Brain microvascular endothelial cell (primary cell): ENCODE measurements at regions not wholly inside any gene's neighbourhood (a gene's known extent, or its start where the extent isn't known, plus 50 kb on each side); places are given as distances from the start of the nearest gene placed in this dataset.

Experiments
- DNase-seq: peaks from one replicate; pipeline ENCODE4 v3.0.0-alpha.2; 2020
- H3K27ac ChIP-seq: fragments of 250-450 bp; sonication (Bioruptor Pico); 2 replicates; pipeline ENCODE4 v1.5.1; 2020; ENCODE audit warnings: mild to moderate bottlenecking, moderate library complexity
- H3K27me3 ChIP-seq: fragments of 250-450 bp; sonication (Bioruptor Pico); replicated peaks from 2 replicates; pipeline ENCODE4 v1.5.1; 2020; ENCODE audit warnings: mild to moderate bottlenecking
- H3K36me3 ChIP-seq: fragments of 250-450 bp; sonication (Bioruptor Pico); replicated peaks from 2 replicates; pipeline ENCODE4 v1.5.1; 2020; ENCODE audit warnings: mild to moderate bottlenecking
- H3K4me3 ChIP-seq: 2 replicates; pipeline ENCODE4 v1.5.1; 2011; ENCODE audit warnings: low read depth, mild to moderate bottlenecking, control low read depth, low read length, moderate library complexity
- in situ Hi-C: cut with HindIII; loops from 2 replicates; pipeline ENCODE4 v1.10.0; 2017; ENCODE audit warnings: low sequenced_read_pairs, low pct_ligation_motif_present
- TF ChIP-seq, protein P1 (sequence below): IDR thresholded peaks from 2 replicates; pipeline ENCODE4 v1.5.1; 2011; ENCODE audit warnings: low read depth, mild to moderate bottlenecking, moderate library complexity, low read length, control low read depth, inconsistent platforms; ENCODE audit errors: missing control alignments

DNA sequence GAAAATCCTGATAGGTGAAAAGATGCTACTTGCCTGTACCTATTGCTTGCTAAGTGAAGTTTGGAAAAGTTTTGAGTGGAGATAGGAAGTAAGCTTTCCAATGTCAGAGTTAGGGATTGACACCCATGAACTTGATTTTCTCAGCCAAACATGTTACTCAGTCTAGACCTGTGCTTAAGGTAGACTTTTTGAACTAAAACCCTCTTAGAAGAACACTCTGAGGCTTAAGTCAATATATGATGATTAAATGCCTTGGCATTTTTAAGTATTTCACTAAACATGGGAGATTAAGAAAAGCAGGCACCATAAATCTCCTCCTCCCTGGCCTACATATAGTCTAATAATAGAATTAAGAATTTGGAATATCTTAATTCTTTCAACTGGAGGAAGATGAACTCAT is 785.6 kb upstream of the SOX9 start:
- Histone ChIP-seq H3K27me3 (no peaks in the 10 kb centered on the region), H3K36me3 (no peaks in the 10 kb centered on the region), H3K4me3 (no peak overlapping the region), H3K27ac (no peak overlapping the region)
- in situ Hi-C loops, result no loop called here
- TF ChIP-seq, protein P1, sequence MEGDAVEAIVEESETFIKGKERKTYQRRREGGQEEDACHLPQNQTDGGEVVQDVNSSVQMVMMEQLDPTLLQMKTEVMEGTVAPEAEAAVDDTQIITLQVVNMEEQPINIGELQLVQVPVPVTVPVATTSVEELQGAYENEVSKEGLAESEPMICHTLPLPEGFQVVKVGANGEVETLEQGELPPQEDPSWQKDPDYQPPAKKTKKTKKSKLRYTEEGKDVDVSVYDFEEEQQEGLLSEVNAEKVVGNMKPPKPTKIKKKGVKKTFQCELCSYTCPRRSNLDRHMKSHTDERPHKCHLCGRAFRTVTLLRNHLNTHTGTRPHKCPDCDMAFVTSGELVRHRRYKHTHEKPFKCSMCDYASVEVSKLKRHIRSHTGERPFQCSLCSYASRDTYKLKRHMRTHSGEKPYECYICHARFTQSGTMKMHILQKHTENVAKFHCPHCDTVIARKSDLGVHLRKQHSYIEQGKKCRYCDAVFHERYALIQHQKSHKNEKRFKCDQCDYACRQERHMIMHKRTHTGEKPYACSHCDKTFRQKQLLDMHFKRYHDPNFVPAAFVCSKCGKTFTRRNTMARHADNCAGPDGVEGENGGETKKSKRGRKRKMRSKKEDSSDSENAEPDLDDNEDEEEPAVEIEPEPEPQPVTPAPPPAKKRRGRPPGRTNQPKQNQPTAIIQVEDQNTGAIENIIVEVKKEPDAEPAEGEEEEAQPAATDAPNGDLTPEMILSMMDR, result no peak
- DNase-seq, result no peak

DNA sequence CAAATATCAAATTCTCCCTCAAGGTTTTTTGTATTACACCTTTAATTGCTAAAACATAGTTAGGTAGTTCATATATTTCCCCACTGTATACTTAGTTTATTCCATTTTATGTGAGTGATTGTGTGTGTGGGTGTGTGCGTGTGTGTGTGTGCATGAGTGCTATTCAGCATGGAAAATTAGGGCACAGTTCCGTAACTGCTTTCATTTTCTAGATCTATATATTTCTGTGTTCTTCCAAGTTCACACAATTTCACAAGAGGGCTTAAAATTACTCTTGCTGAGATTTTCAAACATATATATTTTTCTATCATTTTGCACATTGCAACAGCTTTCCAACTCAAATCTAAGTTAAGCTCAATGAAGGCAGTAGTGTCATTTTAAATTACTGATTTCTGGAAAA is 782.9 kb upstream of the SOX9 start:
- H3K4me3 ChIP-seq, result peak overlapping the region; percentile 39
- DNase-seq, result no peak
- in situ Hi-C loops, result no loop called here

DNA sequence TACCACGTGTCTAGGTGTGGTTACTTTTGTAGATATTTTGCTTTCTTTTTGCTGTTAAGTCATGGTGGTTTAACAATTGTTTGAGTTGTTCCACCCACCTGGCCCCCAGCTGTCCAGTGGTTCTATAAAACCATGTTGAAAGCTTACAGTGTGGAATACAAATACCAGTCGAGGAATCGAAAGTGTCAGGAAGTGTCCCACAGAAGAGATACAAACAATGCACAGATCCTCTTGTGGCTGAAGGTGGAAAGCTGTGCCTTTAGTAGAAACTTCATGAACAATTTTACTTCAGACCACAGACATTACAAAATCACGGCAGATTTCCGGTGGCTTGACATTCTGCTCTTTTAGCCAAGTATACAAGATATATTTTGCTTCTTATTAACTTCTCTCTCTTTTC is 782.4 kb upstream of the SOX9 start:
- TF ChIP-seq, protein P1, result peak; percentile 24
- H3K27ac ChIP-seq, result no peak overlapping the region
- H3K4me3 ChIP-seq, result peak overlapping the region; percentile 39
- H3K36me3 ChIP-seq, result no peaks in the 10 kb centered on the region
- no peak for DNase-seq
- H3K27me3 ChIP-seq, result no peaks in the 10 kb centered on the region
- in situ Hi-C loops, result no loop called here

More for the DNA sequence above, 782.9 kb upstream of the SOX9 start:
- no peak overlapping the region for H3K27ac ChIP-seq
- TF ChIP-seq, protein P1, result no peak
- no peaks in the 10 kb centered on the region for H3K36me3 ChIP-seq
- H3K27me3 ChIP-seq, result no peaks in the 10 kb centered on the region

DNA sequence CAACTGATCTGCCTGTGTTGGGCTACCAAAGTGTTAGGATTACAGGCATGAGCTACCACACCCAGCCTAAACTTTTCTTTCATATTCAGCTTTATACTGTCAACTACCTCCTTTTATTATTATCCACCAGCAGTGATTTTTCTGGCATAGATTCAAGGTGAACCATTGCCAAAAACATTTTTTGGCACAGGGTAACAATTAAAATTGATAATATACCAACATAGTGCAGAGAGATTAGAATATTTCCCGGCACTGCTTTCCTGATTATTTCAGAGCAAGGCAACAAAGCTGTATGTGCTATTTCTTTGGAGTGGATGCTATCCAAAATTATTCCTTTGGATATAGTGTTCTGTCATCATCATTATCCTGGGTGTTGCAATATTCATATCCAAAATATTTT is 781.6 kb upstream of the SOX9 start:
- TF ChIP-seq, protein P1, result no peak
- no peak for DNase-seq
- Histone ChIP-seq H3K36me3 (no peaks in the 10 kb centered on the region), H3K27me3 (no peaks in the 10 kb centered on the region), H3K27ac (no peak overlapping the region), H3K4me3 (no peak overlapping the region)
- in situ Hi-C loops, result no loop called here

DNA sequence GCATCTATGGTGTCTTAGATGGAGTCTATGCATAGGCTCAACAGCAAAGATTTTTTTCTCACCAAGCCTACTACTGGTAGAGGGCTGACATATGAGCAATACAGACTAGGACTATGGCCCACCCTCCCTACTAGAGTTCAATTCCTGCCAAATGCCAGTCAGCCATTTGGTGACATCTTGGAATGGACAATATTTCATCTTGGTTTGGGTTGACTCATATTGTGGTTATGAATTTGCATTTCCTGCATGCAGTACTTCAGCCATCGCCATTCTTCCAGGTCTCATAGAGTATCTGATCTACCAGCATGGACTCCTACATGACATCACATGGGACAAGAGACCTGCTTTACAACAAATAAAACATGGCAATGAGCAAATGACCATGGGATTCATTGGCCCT is 778.1 kb upstream of the SOX9 start:
- DNase-seq, result no peak
- no peak overlapping the region for H3K27ac ChIP-seq
- H3K4me3 ChIP-seq, result no peak overlapping the region
- TF ChIP-seq, protein P1, result no peak
- no peaks in the 10 kb centered on the region for H3K27me3 ChIP-seq
- H3K36me3 ChIP-seq, result no peaks in the 10 kb centered on the region
- in situ Hi-C loops, result no loop called here

DNA sequence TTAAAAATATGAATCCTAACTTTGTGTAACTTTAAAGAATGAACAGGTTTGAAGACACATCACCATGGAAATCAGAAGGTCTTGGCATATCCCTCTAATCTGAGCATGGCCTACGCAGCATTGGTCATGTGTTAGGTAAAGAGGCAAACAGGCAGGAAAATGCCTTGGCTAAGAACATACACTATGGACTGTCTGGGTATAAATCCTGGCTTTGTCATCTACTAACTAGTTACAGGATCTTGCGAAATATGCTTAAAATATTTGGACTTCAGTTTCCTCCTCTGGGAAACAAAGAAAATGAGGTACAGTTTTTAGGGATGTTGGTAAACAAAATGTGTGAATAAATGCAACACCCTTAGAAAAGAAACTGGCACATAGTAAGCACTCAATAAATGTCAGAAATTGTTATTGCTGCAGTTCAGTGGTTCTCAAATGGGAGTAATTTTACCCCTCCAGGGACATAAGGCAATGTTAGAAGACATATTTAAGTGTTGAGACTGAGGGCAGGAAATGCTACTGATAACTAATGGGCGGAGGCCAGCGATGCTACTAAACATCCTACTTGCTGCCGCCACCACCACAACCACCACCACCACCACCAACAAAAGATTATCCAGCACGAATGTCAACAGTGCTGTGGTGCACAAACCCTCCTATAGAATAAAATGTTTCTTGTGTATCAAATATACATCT is 770.8 kb upstream of the SOX9 start:
- Histone ChIP-seq H3K36me3 (no peaks in the 10 kb centered on the region), H3K27me3 (no peaks in the 10 kb centered on the region), H3K4me3 (no peak overlapping the region), H3K27ac (no peak overlapping the region)
- peak; percentile 6 for DNase-seq
- TF ChIP-seq, protein P1, result no peak
- in situ Hi-C loops, result no loop called here
